ENCODE measurements at regions not wholly inside any gene's neighbourhood (a gene's known extent, or its start where the extent isn't known, plus 50 kb on each side); places are given as distances from the start of the nearest gene placed in this dataset.

GRCh38 chr9:73280113-73280512 is 128.4 kb downstream of the ANXA1 start:
- TF ChIP-seq CTCF (conservative IDR thresholded peaks at IDR 0.05) (no peak), ZFX (IDR thresholded peaks at IDR 0.05) (no peak)

Data from C4-2B (cell line).